ENCODE measurements at regions not wholly inside any gene's neighbourhood (a gene's known extent, or its start where the extent isn't known, plus 50 kb on each side); places are given as distances from the start of the nearest gene placed in this dataset.
A peak's percentile ranks its signal among the peaks of the same experiment; 100 is the strongest.

DNA sequence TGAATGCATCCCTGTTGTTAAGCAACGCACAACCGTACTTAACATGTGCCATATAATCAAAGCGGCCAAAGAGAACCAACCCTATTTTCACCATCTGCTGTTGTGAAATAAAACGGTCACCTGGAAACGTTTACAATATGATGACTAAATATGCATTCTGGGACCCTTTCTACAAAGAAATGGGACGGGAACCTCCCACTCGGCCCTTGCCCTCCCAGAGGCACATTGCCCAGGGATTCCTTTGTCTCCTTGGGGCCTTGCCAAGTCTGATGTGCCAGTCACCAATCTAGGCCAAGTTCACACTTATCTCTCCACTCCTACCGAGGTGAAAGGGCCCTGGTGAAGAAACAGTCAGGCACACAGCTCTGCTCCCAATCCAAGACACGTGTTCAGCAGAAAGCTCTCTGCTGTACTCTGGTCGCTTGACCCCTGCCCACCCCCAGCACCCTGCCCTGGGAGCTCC is 427.4 kb upstream of the JARID2 start:
- no peak for DNase-seq (ENCODE audit: low read depth)

DNA sequence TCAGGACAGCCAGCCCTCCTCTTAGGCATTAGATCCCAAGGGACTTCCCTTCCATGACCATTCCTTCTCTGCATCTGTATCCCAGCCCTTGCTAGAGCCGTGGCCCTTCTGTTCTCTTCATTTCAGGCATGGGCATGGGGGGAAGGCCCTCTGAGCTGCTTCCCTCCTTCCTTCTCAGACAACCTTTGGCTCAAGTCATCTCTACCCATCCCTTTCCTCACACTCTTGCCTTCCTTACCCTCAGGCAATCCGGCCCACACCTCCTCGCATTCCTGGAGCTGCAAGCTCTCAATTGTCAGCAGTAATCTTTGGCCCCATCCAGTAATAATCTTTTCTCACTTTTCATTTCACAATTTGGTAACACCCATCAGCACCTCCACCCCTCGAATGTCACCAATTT is 426.9 kb upstream of the JARID2 start:
- DNase-seq (ENCODE audit: low read depth) = no peak

DNA sequence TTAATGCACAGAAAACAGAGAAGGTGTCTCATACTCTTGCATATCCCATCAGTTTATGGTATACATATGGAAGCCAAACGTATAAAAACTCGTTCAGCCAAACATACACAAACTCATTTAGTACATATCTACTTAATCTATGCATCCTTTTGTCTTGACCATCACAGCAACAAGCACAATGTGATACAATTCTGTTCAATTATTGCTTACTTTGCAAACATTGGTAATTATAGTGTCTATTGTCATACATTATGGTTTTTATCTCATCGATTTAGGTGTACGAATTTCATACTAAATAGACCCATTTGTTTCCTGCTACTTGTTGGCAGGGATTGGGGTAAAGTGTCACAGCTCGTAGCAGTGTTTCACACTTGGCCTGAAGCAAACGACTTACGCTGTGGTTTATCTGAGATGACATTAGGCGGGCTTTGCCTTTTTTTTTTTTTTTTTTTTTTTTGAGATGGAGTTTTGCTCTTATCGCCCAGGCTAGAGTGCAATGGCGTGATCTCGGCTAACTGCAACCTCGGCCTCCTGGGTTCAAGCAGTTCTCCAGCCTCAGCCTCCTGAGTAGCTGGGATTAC is 425.9 kb upstream of the JARID2 start:
- DNase-seq (ENCODE audit: low read depth) = no peak

DNA sequence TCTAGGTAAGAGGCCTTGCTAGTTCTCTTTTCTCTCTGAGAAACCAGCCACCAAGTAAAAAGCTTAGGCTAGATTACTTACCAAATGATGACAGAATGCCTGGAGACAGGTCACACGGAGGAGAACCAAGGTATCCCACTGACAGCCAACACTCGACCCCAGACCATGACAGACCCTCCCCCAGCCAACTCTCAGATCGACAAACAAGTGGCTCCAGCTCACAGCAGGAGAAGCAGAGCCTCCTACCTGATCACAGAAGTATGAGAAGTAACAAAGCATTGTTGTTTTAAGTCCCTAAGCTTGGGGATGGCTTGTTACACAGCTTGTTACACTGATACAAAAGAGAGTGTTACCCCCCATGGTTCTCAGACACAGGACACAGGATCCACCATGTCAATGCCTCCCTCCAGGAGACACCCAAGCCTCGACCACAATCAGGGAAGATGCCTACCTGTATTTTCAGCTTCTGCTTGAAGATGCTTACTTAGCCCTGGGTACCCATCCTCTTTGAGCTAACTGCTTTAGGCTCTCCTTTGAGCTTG is 423.8 kb upstream of the JARID2 start:
- no peak for DNase-seq (ENCODE audit: low read depth)

DNA sequence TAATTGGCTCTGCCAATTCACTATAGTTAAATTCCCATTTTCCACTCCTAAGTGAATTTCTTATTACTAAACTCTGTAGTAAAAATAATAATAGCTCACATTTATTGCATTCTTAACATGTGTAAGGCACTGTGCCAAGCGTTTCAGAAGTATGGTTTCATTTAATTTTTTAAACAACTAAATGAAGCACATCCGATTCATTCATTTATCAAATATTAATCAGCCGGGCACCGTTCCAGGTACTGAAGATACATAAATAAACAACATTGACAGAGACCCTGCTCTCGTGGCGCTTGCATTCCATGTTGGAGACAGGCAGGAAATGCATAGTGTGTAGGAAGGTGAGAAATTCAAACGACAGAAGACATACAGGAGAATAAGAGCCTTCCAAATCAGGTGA is 423.2 kb upstream of the JARID2 start:
- DNase-seq (ENCODE audit: low read depth) = no peak

DNA sequence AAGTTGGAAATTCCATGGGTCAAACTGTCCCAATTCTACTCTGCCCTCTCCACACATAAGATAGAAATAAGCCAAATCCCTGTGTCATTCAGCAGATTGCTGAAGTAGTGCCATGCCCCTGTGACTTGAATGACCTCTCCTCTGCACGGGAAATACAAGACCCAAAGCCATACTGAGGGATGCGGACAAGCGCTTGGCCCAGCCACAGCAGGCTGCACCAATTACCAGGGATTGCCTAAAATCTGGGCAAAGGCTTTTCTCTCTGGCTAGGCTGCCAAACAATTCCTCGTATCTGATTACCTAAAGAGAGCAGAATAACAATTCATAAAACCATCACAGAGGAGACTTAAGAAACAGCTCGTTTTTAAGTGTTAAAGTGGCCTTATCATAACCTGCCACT is 421.8 kb upstream of the JARID2 start:
- peak; percentile 16 for DNase-seq (ENCODE audit: low read depth)

DNA sequence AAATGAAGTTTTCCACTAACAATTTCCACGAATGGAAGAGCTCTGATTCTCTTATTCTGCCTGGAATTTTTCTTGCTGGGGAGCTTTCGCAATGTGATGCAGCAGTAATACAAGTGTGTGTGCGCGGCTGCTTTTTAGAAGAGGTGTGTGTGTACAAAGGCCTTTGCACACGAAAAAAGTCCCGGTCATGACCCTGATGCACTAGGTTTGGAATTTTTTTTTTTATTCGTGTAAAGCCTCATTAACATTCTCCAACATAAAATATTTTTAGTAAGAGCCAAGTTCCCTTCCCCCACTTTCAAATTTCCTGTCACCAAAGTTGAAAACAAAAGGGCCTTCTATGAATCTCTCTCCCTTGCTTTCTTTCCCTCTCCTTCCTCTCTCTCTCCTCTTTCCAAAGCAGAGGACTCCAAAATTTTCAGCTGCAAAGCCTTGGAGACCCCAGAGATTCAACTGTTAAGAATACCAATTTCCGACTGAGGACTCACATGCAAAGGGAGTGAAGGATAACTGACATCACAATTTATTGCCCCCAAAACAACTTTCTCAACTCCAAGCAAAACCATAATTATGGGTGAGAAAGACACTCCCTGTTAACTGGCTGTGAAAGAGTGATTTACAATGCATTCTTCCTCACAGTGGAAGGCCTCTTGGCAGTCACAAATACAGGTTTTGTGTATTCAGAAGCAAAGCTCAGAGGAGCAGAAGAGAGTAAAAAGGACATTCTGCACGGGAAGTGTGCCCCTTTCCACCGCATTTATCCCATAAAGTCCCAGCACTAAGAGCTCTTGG is 421.2 kb upstream of the JARID2 start:
- no peak for DNase-seq (ENCODE audit: low read depth)

DNA sequence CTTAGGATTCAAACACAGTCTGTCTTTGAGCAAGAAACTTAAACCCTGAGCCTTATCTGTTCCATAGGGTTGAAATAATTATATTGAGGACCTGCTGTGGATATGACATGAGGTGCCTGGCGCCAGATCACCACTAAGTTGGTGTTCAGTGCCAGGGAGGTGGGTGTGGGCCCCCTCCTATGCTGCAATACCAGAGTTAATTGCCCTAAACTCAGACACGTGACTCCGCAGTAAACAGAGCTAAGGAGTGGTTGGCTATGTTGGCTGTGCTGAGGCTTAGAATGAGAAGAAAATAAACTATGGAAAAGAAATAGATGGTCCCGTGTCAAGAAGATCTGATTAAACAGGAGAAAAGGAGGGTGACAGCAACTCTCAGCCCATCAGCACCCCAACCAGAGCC is 419.4 kb upstream of the JARID2 start:
- no peak for DNase-seq (ENCODE audit: low read depth)

DNA sequence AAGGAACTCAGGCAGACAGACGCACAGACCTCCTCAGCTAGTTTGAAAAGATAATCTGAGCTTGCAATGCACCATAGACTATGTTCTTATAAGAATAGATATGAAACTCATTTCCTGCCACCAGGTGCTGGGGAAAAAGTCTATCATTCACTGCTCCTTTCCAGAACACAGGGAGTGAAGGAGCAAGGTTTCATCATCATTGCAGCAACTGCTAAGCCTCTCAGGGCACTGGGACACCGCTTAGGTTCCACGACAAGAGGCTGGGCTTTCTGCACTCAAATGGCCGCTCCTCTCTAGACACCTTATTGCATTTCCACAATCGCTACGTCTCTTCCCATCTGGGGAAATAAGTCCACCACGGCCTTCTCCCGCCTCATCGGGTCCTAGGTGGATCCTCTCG is 418.5 kb upstream of the JARID2 start:
- no peak for DNase-seq (ENCODE audit: low read depth)

DNA sequence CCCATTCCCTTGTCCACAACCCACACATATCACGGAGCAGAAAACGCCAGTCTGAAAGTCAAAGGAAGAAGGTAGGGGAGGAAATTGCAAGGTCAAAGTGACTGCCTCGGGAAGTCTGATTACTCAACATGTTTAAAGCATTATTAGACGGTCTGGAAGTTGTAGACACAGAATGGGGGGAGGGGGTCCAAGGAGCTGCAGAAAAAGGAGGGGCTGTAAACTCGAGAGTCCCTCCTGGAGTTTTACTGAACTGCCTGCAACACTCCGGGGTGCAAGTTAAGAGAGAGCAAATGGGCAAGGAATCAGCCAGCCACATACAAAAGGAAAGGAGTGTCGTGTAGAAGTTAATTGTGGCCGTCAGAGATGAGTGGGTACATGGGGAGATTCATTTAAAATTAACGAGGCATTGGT is 417.7 kb upstream of the JARID2 start:
- no peak for DNase-seq (ENCODE audit: low read depth)

DNA sequence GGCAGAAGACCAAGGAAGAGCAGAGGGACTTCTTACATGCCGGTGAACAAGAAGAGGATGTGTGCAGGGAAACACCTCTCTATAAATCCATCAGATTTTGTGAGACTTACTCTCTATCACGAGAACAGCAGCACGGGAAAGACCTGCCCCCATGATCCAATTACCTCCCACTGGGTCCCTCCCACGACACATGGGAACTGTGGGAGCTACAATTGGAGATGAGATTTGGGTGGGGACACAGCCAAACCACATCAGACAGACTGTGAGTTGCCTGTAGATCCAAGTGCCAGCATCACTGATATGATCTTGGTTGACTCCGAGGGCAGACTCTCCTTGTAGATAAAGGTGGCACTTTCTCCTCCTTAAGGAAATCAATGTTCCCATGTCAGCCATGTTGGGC is 414.8 kb upstream of the JARID2 start:
- no peak for DNase-seq (ENCODE audit: low read depth)

DNA sequence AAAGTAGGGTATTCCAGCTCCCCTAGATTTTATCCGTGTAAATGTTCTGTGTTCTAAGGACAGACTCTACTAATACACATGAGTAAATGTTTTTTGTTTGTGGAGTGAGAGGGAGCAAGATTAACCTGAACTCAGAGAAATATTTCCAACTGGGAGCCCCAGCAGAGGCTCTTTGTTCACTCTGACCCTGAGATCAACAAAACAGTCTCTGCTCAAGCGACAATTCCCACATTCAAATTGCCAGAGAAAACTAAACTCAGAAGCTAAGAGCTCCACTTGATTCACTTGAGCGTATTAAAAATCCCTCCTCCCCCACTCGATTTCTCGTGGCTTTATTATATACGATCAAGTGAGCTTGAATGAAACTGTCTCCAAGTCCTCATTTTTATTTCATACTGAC is 413.9 kb upstream of the JARID2 start:
- no peak for DNase-seq (ENCODE audit: low read depth)

DNA sequence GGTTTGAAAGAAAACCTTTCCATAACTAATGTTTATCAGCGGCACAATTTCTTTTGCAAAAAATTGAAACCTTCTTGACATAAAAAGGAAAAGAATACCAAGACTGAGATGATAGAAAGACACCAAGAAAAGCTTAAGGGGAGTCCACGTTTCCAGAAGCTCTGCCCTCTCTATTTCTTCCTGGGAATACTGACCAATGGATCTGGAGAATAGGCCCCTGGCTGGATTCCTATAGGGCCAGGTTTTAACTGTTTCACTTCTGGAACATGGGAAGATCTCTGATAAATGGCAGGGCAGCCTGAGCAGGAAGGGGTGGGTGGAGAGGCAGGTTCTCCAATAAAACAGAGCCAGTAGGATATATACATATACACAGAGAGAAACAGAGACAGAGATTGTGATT is 413.4 kb upstream of the JARID2 start:
- DNase-seq (ENCODE audit: low read depth) = no peak

DNA sequence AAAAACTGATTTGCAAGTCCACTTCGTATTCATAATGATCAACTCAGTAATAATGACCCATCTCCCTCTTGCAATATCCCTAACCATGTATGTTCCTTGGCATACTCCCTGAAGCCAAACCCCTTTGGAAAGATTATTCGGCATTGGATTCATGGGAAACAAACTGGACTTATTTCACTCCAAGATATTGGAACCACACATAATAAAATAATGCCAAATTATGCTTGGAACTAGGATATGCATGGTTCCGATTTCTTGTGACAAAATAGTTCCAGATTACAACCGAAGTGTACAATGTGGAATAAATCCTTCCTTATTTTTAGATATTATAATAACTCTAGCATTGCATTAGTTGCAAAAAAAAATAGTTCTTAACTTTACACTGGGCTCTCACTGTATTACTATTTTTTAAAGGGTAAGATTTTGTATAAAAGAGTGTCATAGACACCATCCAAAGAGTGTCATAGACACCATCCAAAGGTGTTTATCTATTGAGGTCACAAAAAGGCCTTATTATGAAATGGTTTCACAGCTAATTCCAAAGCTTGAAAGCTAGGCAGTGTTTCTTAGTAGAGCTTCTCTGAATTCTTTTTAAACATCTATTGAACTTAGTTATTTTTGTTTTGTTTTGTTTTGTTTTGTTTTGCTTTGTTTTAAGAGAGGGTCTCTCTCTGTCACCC is 410.9 kb upstream of the JARID2 start:
- no peak for DNase-seq (ENCODE audit: low read depth)

DNA sequence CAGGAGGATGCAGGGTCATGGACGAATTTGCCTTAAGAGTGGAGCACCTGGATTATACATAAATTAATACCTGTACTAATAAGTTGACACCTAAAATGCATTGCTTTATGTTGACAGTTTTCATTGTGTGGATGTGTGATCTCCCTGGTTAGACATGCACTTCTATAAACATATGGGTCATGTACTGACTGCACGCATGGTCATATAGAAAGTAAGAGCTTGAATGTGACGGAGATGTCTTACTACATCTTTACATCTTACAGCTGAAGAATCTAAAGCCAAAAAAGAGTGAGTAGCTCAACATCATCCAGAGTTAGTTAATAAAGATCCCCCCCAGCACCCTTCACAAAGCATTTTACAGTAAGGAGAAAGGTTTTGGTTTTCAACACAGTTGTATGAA is 408.4 kb upstream of the JARID2 start:
- no peak for DNase-seq (ENCODE audit: low read depth)

DNA sequence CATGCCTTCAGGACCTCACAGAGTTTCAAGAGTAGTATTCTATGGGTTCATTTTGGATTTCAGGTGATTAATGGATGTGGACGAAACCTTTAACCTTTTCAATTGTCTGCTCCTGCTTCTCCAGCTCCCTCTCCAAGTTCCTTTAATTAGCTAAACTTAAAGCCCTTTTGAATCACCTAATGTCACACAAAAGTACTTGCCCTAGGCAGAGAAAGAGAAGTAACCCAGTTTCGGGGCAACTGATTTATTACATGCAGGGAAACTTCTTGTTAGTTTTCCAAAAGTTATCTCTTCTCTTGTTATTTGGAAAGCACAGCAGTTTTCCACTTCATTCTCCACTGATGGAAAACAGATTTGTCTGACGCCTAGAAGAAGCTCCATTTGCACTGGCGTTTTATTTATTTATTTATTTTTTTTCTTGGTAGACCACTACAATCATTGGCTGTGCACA is 407.7 kb upstream of the JARID2 start:
- DNase-seq (ENCODE audit: low read depth) = no peak

DNA sequence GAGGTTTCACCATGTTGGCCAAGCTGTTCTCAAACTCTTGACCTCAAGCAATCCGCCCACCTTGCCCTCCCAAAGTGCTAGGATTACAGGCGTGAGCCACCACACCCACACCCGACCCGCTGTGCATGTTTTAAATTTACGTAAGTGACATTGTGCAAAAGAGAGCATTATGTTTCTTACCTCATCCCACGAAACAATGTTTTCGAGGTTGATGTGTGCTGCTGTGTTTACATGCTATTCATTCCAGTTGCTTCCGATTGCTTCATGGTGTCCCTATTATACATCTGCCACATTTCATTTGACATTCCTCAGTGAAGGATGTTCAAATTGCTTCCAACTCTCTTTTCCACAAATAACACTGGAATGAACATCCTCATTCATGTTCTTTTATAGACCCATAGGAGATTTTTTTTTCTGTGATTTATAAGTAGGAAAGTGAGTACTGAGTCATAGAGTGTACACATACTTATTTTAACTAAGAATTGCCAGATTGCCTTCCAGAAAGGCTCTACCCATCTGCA is 403.9 kb upstream of the JARID2 start:
- peak; percentile 83 for DNase-seq (ENCODE audit: low read depth)

DNA sequence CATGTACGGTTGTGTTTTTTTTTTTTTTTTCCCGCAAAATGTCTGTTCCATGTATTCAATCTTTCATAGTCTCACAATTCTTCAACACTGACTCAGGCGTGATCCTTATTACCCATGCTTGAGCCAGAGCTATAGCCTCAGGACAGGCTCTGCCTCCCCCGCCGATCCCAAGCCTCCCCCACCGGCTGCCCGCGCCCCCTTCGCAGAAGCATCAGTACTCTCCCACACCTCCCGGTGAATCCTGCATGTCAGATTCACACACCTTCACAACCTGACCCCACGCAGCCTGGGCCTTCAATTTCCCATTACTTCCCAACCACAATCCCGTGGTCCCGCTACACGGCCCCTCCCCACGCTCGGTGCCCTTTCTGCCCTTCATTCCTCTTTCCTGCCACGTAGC is 401.5 kb upstream of the JARID2 start:
- DNase-seq (ENCODE audit: low read depth) = no peak

DNA sequence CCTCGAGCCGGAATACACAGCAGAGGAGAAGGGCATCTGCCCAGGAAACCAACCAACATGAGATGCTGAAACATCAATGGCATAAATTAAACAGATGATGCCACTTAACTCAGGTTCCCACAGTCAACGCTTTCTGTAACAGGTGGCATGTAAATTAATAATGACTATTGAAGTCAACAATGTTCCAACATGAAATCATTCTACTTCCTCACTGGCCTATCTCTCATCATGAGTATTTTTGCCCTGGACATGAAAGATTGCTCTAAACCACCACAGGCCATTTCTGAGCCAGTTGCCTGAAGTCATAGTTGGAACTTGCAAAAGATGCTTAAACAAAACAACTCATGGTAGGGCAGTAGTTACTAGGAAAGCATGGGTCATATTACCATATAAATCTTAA is 397.9 kb upstream of the JARID2 start:
- DNase-seq (ENCODE audit: low read depth) = peak; percentile 44

DNA sequence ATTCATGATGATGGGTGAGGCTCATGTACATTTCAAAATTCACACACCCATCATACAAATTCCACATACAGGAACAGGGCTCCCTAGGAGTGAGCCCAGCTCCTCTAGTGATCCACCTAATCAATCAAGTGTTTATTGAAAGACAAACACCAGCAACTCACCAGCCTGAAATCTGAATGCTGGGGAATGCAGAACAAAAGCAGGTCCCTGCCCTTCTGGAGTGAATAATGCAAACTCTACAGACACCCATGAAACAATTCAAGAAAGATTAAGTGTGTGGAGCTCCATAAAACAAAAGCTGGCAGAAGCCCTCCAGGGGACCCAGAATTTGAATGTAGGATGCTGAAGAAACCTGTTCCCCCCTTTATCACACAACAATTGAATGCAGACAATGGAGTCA is 396.7 kb upstream of the JARID2 start:
- DNase-seq (ENCODE audit: low read depth) = no peak

DNA sequence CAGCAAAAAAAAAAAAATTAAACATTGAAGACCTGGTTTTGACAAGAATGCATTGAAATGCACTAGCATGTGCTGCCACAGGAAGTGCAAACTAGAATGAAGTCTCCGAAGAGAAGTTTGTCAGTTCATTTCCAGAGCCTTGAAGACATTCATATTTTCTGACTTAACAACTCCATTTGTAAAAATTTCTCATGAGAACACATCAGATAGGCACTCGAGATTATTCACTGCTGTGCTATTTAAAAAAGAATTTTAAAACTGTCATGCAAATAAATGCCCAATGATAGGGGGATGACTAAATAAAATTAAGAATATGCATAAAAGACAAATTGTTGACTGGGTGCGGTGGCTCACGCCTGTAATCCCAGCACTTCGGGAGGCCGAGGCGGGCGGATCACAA is 394.6 kb upstream of the JARID2 start:
- no peak for DNase-seq (ENCODE audit: low read depth)

DNA sequence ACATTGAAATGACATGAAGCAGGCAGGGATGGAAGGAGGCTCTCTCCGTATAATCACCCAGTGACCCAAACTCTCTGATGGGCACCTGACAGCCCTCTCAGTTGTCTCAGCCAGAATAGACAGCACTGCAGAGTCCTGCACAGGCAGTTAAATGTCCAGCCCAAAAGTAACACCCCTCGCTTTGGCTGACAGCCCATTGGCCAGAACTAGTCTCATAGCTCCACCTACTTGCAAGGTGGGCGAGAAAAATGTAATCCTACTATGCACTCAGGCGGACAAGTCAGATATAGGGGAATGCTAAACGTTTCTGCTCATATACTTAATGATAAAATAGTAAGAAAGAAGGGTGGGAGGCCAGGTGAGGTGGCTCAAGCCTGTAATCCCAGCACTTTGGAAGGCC is 393.5 kb upstream of the JARID2 start:
- no peak for DNase-seq (ENCODE audit: low read depth)

DNA sequence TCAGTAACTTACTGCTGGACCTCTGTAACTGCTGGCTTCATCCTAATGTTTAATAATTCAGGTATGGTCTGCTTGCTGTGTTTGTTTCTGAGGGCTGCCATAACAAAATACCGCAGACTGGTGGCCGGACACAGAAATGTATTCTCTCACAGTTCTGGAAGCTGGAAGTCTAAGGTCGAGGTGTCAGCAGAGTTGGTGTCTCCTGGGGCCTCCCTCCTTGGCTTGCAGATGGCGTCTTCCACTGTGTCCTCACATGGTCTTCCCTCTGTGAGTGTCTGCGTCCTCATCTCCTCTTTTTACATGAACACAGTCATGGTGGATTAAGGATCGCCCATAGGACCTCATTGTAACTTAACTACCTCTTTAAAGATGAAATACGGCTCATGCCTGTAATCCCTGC is 389.7 kb upstream of the JARID2 start:
- no peak for DNase-seq (ENCODE audit: low read depth)
